Karpas-422 (cell line): ENCODE measurements at regions not wholly inside any gene's neighbourhood (a gene's known extent, or its start where the extent isn't known, plus 50 kb on each side); places are given as distances from the start of the nearest gene placed in this dataset.
A peak's percentile ranks its signal among the peaks of the same experiment; 100 is the strongest.

Source experiments
- DNase-seq: peaks from one replicate; pipeline ENCODE4 v3.0.0-alpha.2; 2015
- H2AFZ ChIP-seq: fragments of 200-600 bp; sonication (generic); 2 replicates; pipeline ENCODE4 v1.6.1; 2014; ENCODE audit warnings: antibody characterized with exemption, low read length, mixed read lengths
- H3K27ac ChIP-seq: fragments of 200-600 bp; sonication (generic); 2 replicates; pipeline ENCODE4 v1.5.1; 2014; ENCODE audit warnings: mild to moderate bottlenecking, low read length, moderate library complexity
- H3K27me3 ChIP-seq: fragments of 200-600 bp; sonication (generic); 2 replicates; pipeline ENCODE4 v1.6.1; 2014; ENCODE audit warnings: low read length, mixed read lengths
- H3K36me3 ChIP-seq: fragments of 200-600 bp; sonication (generic); 2 replicates; pipeline ENCODE4 v1.6.1; 2014; ENCODE audit warnings: low read length, mixed read lengths; ENCODE audit not compliant: insufficient read depth
- H3K4me1 ChIP-seq: fragments of 200-600 bp; sonication (generic); 2 replicates; pipeline ENCODE4 v1.6.1; 2014; ENCODE audit warnings: mild to moderate bottlenecking, low read length, mixed read lengths
- H3K4me2 ChIP-seq: fragments of 200-600 bp; sonication (generic); 2 replicates; pipeline ENCODE4 v1.6.1; 2014; ENCODE audit warnings: low read length, low read depth, mild to moderate bottlenecking; ENCODE audit not compliant: poor library complexity, severe bottlenecking
- H3K4me3 ChIP-seq: fragments of 200-600 bp; sonication (generic); 2 replicates; pipeline ENCODE4 v1.5.1; 2014; ENCODE audit warnings: mild to moderate bottlenecking, antibody characterized with exemption, low read length, mixed read lengths
- H3K79me2 ChIP-seq: fragments of 200-600 bp; sonication (generic); 2 replicates; pipeline ENCODE4 v1.6.1; 2014; ENCODE audit warnings: mild to moderate bottlenecking, low read length, mixed read lengths
- H3K9ac ChIP-seq: fragments of 200-600 bp; sonication (generic); 2 replicates; pipeline ENCODE4 v1.6.0; 2014; ENCODE audit warnings: low read length
- H3K9me2 ChIP-seq: fragments of 200-600 bp; sonication (generic), shearing (Covaris generic); replicated peaks from 2 replicates; pipeline ENCODE4 v1.6.0; 2014; ENCODE audit warnings: mild to moderate bottlenecking, low read length, moderate library complexity; ENCODE audit not compliant: insufficient read depth
- H3K9me3 ChIP-seq: fragments of 300-700, 200-600 bp; sonication (generic); 2 replicates; pipeline ENCODE4 v1.6.1; 2014; ENCODE audit warnings: low read length, mixed read lengths
- H4K20me1 ChIP-seq: fragments of 200-600 bp; sonication (generic); 2 replicates; pipeline ENCODE4 v1.6.1; 2014; ENCODE audit warnings: mild to moderate bottlenecking, antibody characterized with exemption, low read length, low read depth; ENCODE audit not compliant: insufficient read depth

DNA sequence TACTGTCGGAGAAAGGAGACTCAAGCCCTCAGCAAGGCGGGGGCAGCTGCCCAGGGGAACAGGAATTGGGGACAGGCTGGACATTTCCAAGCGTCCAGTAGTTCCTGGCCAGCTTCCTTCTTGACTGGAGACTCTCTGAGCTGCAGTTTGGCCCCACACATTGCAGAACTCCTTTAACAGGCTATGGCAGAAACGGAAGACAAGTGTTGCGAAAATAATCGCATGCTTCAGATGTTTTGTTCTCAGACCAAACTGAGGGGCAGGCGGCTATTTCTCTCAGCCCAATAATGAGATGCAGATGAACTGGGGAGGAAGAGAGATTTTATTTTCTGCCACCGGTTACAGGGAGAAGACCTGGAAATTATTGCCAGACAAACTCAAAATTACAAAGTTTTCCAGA, 88.0 kb upstream of the PFKP start:
- no peak overlapping the region for H2AFZ ChIP-seq
- no peaks in the 10 kb centered on the region for H4K20me1 ChIP-seq
- H3K4me2 ChIP-seq = no peak overlapping the region
- H3K4me3 ChIP-seq = no peak overlapping the region
- peaks cover 4% of the 10 kb centered on the region; the same call in 1 of the 2 replicates for H3K4me1 ChIP-seq
- H3K79me2 ChIP-seq = no peaks in the 10 kb centered on the region
- no peak overlapping the region for H3K9ac ChIP-seq
- no peaks in the 10 kb centered on the region for H3K9me2 ChIP-seq
- H3K27ac ChIP-seq = no peak overlapping the region
- H3K27me3 ChIP-seq = no peaks in the 10 kb centered on the region
- H3K9me3 ChIP-seq = no peaks in the 10 kb centered on the region
- no peaks in the 10 kb centered on the region for H3K36me3 ChIP-seq
- DNase-seq = no peak

GRCh38 chr10:2978574-2979273, 88.6 kb upstream of the PFKP start:
- Histone ChIP-seq H3K4me3 (no peak overlapping the region), H3K27me3 (no peaks in the 10 kb centered on the region), H3K79me2 (no peaks in the 10 kb centered on the region), H3K4me1 (peaks cover 4% of the 10 kb centered on the region; the same call in 1 of the 2 replicates), H3K27ac (no peak overlapping the region), H4K20me1 (no peaks in the 10 kb centered on the region), H3K9me3 (no peaks in the 10 kb centered on the region), H3K9me2 (no peaks in the 10 kb centered on the region), H3K4me2 (no peak overlapping the region), H2AFZ (no peak overlapping the region), H3K36me3 (no peaks in the 10 kb centered on the region), H3K9ac (no peak overlapping the region)
- DNase-seq = no peak

DNA sequence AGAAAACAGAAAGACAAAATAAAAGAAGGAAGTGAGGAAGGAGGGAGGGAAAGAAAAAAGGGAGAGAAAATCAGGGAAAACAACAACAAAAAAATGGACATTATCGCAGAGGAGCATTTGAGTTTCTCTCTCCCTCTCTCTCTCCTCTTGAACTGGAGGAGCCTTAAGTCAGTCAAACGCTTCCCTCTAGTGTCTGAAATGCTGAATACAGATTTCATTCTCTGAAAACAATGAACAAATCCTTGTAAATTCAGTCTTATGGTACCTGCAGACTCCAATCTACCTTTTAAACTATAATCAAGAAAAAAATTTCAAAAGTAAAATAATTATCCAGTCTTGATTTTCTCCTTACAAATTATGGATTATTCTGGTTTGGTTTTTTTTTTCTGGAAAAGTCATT, 89.2 kb upstream of the PFKP start:
- Histone ChIP-seq H3K4me1 (peaks cover 4% of the 10 kb centered on the region; the same call in 1 of the 2 replicates), H3K9me3 (no peaks in the 10 kb centered on the region), H3K9ac (no peak overlapping the region), H3K27ac (no peak overlapping the region), H3K79me2 (no peaks in the 10 kb centered on the region), H3K9me2 (no peaks in the 10 kb centered on the region), H3K4me3 (no peak overlapping the region), H3K4me2 (no peak overlapping the region), H3K36me3 (no peaks in the 10 kb centered on the region), H4K20me1 (no peaks in the 10 kb centered on the region), H3K27me3 (no peaks in the 10 kb centered on the region), H2AFZ (peak overlapping the region; percentile 79)
- DNase-seq = peak; percentile 91

DNA sequence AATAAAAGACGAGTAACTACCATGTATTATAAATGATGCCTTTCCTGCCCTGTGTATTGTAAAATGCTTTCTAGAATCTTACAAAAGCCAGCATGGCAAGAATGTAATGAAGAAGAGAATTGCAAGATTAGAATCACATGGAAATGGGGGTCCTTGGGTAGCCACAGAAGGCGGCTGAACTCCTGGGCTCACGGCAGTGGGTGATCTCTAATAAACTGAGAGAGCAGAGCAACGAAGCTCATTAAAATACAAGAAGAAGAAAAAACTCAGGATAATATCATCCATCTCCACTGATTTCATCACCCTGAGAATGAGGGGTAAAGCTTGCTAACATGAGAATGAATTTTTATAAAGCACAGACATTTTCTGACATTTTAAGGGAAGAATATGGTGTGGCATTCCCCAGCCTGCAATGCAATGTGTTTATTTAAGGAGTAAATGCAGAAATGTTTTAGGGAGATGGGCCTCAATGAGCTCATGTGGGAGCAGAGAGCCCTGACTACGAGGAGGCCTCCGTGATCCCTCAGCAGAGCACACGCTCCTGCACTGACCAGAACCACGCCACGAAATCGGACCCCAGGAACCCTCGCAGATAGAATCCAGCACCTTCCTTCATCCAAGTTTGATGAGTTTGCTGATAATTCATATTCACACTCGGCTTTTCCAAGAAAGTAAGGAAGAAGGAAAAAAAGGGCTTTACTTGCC, 92.7 kb upstream of the PFKP start:
- Histone ChIP-seq H3K9me3 (no peaks in the 10 kb centered on the region), H2AFZ (no peak overlapping the region), H3K4me1 (peaks cover 6% of the 10 kb centered on the region), H3K36me3 (no peaks in the 10 kb centered on the region), H4K20me1 (no peaks in the 10 kb centered on the region), H3K27me3 (no peaks in the 10 kb centered on the region), H3K4me3 (no peak overlapping the region), H3K79me2 (no peaks in the 10 kb centered on the region), H3K27ac (no peak overlapping the region), H3K9me2 (no peaks in the 10 kb centered on the region), H3K9ac (no peak overlapping the region), H3K4me2 (no peak overlapping the region)
- no peak for DNase-seq

DNA sequence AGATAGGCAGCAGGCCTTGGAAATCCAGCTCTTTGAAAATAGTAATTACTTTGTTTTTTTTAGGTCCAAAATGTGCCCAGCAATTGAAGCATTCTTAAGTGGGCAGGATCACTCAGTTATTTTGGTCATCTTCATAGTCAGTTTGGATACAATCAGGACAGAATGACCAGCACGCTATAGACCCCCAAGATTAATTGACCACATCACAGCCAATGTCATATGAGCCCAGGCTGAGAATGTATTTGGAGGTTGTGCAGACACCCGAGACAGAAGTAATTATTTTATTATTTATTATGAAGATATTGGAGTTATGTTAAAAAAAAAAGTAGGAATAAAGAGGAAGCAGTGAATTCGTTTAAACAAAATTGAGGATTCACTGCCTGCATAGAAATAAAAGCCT, 93.3 kb upstream of the PFKP start:
- Histone ChIP-seq H3K27me3 (no peaks in the 10 kb centered on the region), H3K9me3 (no peaks in the 10 kb centered on the region), H3K9me2 (no peaks in the 10 kb centered on the region), H3K4me2 (no peak overlapping the region), H3K27ac (no peak overlapping the region), H3K9ac (no peak overlapping the region), H3K4me3 (no peak overlapping the region), H2AFZ (no peak overlapping the region), H4K20me1 (no peaks in the 10 kb centered on the region), H3K4me1 (peaks cover 6% of the 10 kb centered on the region), H3K79me2 (no peaks in the 10 kb centered on the region), H3K36me3 (no peaks in the 10 kb centered on the region)
- DNase-seq = no peak

- Histone ChIP-seq H2AFZ (peak overlapping the region; percentile 66; the same call in 1 of the 2 replicates), H3K4me3 (no peak overlapping the region), H4K20me1 (no peaks in the 10 kb centered on the region), H3K79me2 (no peaks in the 10 kb centered on the region), H3K27me3 (no peaks in the 10 kb centered on the region), H3K4me1 (peaks cover 4% of the 10 kb centered on the region), H3K27ac (no peak overlapping the region), H3K9ac (no peak overlapping the region), H3K36me3 (no peaks in the 10 kb centered on the region), H3K4me2 (no peak overlapping the region), H3K9me3 (no peaks in the 10 kb centered on the region), H3K9me2 (no peaks in the 10 kb centered on the region)
- DNase-seq = no peak
These were observed 94.5 kb upstream of the PFKP start for GRCh38 chr10:2972810-2973209.

DNA sequence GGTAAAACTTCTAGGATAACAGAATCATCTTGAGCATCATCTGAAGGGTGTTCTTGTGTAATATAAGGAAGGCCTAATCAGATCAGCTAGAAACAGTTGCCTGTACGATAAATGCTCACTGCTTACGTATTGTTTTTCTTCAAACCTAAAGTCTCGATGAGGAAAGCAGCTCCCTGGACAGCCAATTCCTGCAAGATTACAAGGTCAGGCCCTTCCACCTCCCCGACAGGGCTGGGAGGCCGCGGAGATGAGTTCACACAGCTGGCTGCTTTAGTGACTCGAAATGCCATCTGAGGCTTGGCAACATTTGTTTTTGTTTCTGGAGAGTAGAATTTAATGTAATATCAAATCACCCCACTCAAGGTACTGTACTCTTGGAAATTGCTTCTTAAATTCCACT, 95.1 kb upstream of the PFKP start:
- no peak overlapping the region for H3K27ac ChIP-seq
- H3K36me3 ChIP-seq = no peaks in the 10 kb centered on the region
- H3K4me3 ChIP-seq = no peak overlapping the region
- H3K79me2 ChIP-seq = no peaks in the 10 kb centered on the region
- no peaks in the 10 kb centered on the region for H3K9me2 ChIP-seq
- H3K9me3 ChIP-seq = no peaks in the 10 kb centered on the region
- no peaks in the 10 kb centered on the region for H4K20me1 ChIP-seq
- peak overlapping the region; percentile 66 for H2AFZ ChIP-seq
- peaks cover 3% of the 10 kb centered on the region for H3K4me1 ChIP-seq
- no peak for DNase-seq
- H3K9ac ChIP-seq = no peak overlapping the region
- H3K4me2 ChIP-seq = no peak overlapping the region
- H3K27me3 ChIP-seq = no peaks in the 10 kb centered on the region

GRCh38 chr10:2970190-2970823, 97.0 kb upstream of the PFKP start:
- H3K4me1 ChIP-seq = peaks cover 3% of the 10 kb centered on the region
- no peak overlapping the region for H3K4me3 ChIP-seq
- H3K27me3 ChIP-seq = no peaks in the 10 kb centered on the region
- H3K79me2 ChIP-seq = no peaks in the 10 kb centered on the region
- no peaks in the 10 kb centered on the region for H3K36me3 ChIP-seq
- H3K9ac ChIP-seq = no peak overlapping the region
- H3K27ac ChIP-seq = no peak overlapping the region
- no peaks in the 10 kb centered on the region for H3K9me3 ChIP-seq
- no peak overlapping the region for H2AFZ ChIP-seq
- H4K20me1 ChIP-seq = no peaks in the 10 kb centered on the region
- no peak overlapping the region for H3K4me2 ChIP-seq
- H3K9me2 ChIP-seq = no peaks in the 10 kb centered on the region
- no peak for DNase-seq
